ENCODE measurements at regions not wholly inside any gene's neighbourhood (a gene's known extent, or its start where the extent isn't known, plus 50 kb on each side); places are given as distances from the start of the nearest gene placed in this dataset.

GRCh38 chr15:94125156-94125555 is 106.2 kb upstream of the MCTP2 start:
- Histone ChIP-seq H3K36me3 (replicated peaks; ENCODE audit: control insufficient read depth, insufficient read depth, low read length) (no peaks in the 10 kb centered on the region), H3K4me3 (ENCODE audit: insufficient read depth, low read depth, low read length) (no peak overlapping the region), H3K27me3 (ENCODE audit: control insufficient read depth, insufficient read depth, low read length) (no peaks in the 10 kb centered on the region)
- no peak for DNase-seq

- H3K27me3 ChIP-seq (ENCODE audit: control insufficient read depth, insufficient read depth, low read length), result no peaks in the 10 kb centered on the region
- no peak overlapping the region for H3K4me3 ChIP-seq (ENCODE audit: insufficient read depth, low read depth, low read length)
- no peaks in the 10 kb centered on the region for H3K36me3 ChIP-seq (replicated peaks; ENCODE audit: control insufficient read depth, insufficient read depth, low read length)
- no peak for DNase-seq
These were observed 108.8 kb upstream of the MCTP2 start for GRCh38 chr15:94122516-94122915.

GRCh38 chr15:94119923-94120775 is 111.2 kb upstream of the MCTP2 start:
- Histone ChIP-seq H3K27me3 (ENCODE audit: control insufficient read depth, insufficient read depth, low read length) (no peaks in the 10 kb centered on the region), H3K36me3 (replicated peaks; ENCODE audit: control insufficient read depth, insufficient read depth, low read length) (no peaks in the 10 kb centered on the region), H3K4me3 (ENCODE audit: insufficient read depth, low read depth, low read length) (no peak overlapping the region)
- peak; percentile 35 for DNase-seq

- DNase-seq, result no peak
- Histone ChIP-seq H3K36me3 (replicated peaks; ENCODE audit: control insufficient read depth, insufficient read depth, low read length) (no peaks in the 10 kb centered on the region), H3K4me3 (ENCODE audit: insufficient read depth, low read depth, low read length) (no peak overlapping the region), H3K27me3 (ENCODE audit: control insufficient read depth, insufficient read depth, low read length) (no peaks in the 10 kb centered on the region)
These were observed 112.0 kb upstream of the MCTP2 start for GRCh38 chr15:94119298-94119811.

GRCh38 chr15:94110476-94111130 is 120.8 kb upstream of the MCTP2 start:
- no peak for DNase-seq
- no peaks in the 10 kb centered on the region for H3K36me3 ChIP-seq (replicated peaks; ENCODE audit: control insufficient read depth, insufficient read depth, low read length)

GRCh38 chr15:94107652-94108051 is 123.7 kb upstream of the MCTP2 start:
- Histone ChIP-seq H3K36me3 (replicated peaks; ENCODE audit: control insufficient read depth, insufficient read depth, low read length) (no peaks in the 10 kb centered on the region), H3K27me3 (ENCODE audit: control insufficient read depth, insufficient read depth, low read length) (no peaks in the 10 kb centered on the region), H3K4me3 (ENCODE audit: insufficient read depth, low read depth, low read length) (no peak overlapping the region)
- DNase-seq, result no peak

More at GRCh38 chr15:94110476-94111130, 120.8 kb upstream of the MCTP2 start:
- H3K4me3 ChIP-seq (ENCODE audit: insufficient read depth, low read depth, low read length), result no peak overlapping the region
- H3K27me3 ChIP-seq (ENCODE audit: control insufficient read depth, insufficient read depth, low read length), result no peaks in the 10 kb centered on the region

GRCh38 chr15:94105760-94106159 is 125.6 kb upstream of the MCTP2 start:
- no peak overlapping the region for H3K4me3 ChIP-seq (ENCODE audit: insufficient read depth, low read depth, low read length)
- H3K27me3 ChIP-seq (ENCODE audit: control insufficient read depth, insufficient read depth, low read length), result no peaks in the 10 kb centered on the region
- no peaks in the 10 kb centered on the region for H3K36me3 ChIP-seq (replicated peaks; ENCODE audit: control insufficient read depth, insufficient read depth, low read length)
- no peak for DNase-seq

GRCh38 chr15:94100863-94101262 is 130.5 kb upstream of the MCTP2 start:
- DNase-seq, result no peak
- H3K27me3 ChIP-seq (ENCODE audit: control insufficient read depth, insufficient read depth, low read length), result no peaks in the 10 kb centered on the region
- H3K36me3 ChIP-seq (replicated peaks; ENCODE audit: control insufficient read depth, insufficient read depth, low read length), result no peaks in the 10 kb centered on the region
- no peak overlapping the region for H3K4me3 ChIP-seq (ENCODE audit: insufficient read depth, low read depth, low read length)

GRCh38 chr15:94099574-94099960 is 131.8 kb upstream of the MCTP2 start:
- H3K27me3 ChIP-seq (ENCODE audit: control insufficient read depth, insufficient read depth, low read length), result no peaks in the 10 kb centered on the region
- no peak overlapping the region for H3K4me3 ChIP-seq (ENCODE audit: insufficient read depth, low read depth, low read length)
- H3K36me3 ChIP-seq (replicated peaks; ENCODE audit: control insufficient read depth, insufficient read depth, low read length), result no peaks in the 10 kb centered on the region
- DNase-seq, result no peak

GRCh38 chr15:94098921-94099573 is 132.3 kb upstream of the MCTP2 start:
- no peak for DNase-seq
- no peak overlapping the region for H3K4me3 ChIP-seq (ENCODE audit: insufficient read depth, low read depth, low read length)
- H3K36me3 ChIP-seq (replicated peaks; ENCODE audit: control insufficient read depth, insufficient read depth, low read length), result no peaks in the 10 kb centered on the region
- no peaks in the 10 kb centered on the region for H3K27me3 ChIP-seq (ENCODE audit: control insufficient read depth, insufficient read depth, low read length)

- Histone ChIP-seq H3K36me3 (replicated peaks; ENCODE audit: control insufficient read depth, insufficient read depth, low read length) (no peaks in the 10 kb centered on the region), H3K4me3 (ENCODE audit: insufficient read depth, low read depth, low read length) (no peak overlapping the region), H3K27me3 (ENCODE audit: control insufficient read depth, insufficient read depth, low read length) (no peaks in the 10 kb centered on the region)
- no peak for DNase-seq
These were observed 133.8 kb upstream of the MCTP2 start for GRCh38 chr15:94097552-94097951.

GRCh38 chr15:94094310-94094709 is 137.1 kb upstream of the MCTP2 start:
- Histone ChIP-seq H3K36me3 (replicated peaks; ENCODE audit: control insufficient read depth, insufficient read depth, low read length) (no peaks in the 10 kb centered on the region), H3K4me3 (ENCODE audit: insufficient read depth, low read depth, low read length) (no peak overlapping the region), H3K27me3 (ENCODE audit: control insufficient read depth, insufficient read depth, low read length) (no peaks in the 10 kb centered on the region)
- no peak for DNase-seq

GRCh38 chr15:94086341-94086740 is 145.0 kb upstream of the MCTP2 start:
- Histone ChIP-seq H3K27me3 (ENCODE audit: control insufficient read depth, insufficient read depth, low read length) (no peaks in the 10 kb centered on the region), H3K36me3 (replicated peaks; ENCODE audit: control insufficient read depth, insufficient read depth, low read length) (no peaks in the 10 kb centered on the region), H3K4me3 (ENCODE audit: insufficient read depth, low read depth, low read length) (no peak overlapping the region)
- no peak for DNase-seq

GRCh38 chr15:94083467-94084052 is 147.8 kb upstream of the MCTP2 start:
- no peaks in the 10 kb centered on the region for H3K36me3 ChIP-seq (replicated peaks; ENCODE audit: control insufficient read depth, insufficient read depth, low read length)
- no peaks in the 10 kb centered on the region for H3K27me3 ChIP-seq (ENCODE audit: control insufficient read depth, insufficient read depth, low read length)
- no peak for DNase-seq
- H3K4me3 ChIP-seq (ENCODE audit: insufficient read depth, low read depth, low read length), result no peak overlapping the region

All from H7 (cell line).